Endothelial cell (in vitro differentiated cells): ENCODE measurements at regions not wholly inside any gene's neighbourhood (a gene's known extent, or its start where the extent isn't known, plus 50 kb on each side); places are given as distances from the start of the nearest gene placed in this dataset.

ENCODE experiments used
- DNase-seq: peaks from one replicate; pipeline ENCODE4 v3.0.0; 2021; ENCODE audit warnings: low spot score
- H3K27ac Mint-ChIP-seq: one replicate; pipeline ENCODE4 v1.8.0; 2021; ENCODE audit warnings: mixed read lengths, inconsistent platforms; ENCODE audit not compliant: unreplicated experiment
- H3K27me3 Mint-ChIP-seq: one replicate; pipeline ENCODE4 v1.8.0; 2021; ENCODE audit warnings: mild to moderate bottlenecking, moderate library complexity, mixed read lengths, inconsistent platforms; ENCODE audit not compliant: unreplicated experiment
- H3K36me3 Mint-ChIP-seq: one replicate; pipeline ENCODE4 v1.8.0; 2021; ENCODE audit warnings: mild to moderate bottlenecking, low read depth, mixed read lengths, inconsistent platforms; ENCODE audit not compliant: unreplicated experiment
- H3K4me1 Mint-ChIP-seq: one replicate; pipeline ENCODE4 v1.8.0; 2021; ENCODE audit warnings: mild to moderate bottlenecking, mixed read lengths, inconsistent platforms; ENCODE audit not compliant: unreplicated experiment
- H3K4me3 Mint-ChIP-seq: one replicate; pipeline ENCODE4 v1.8.0; 2021; ENCODE audit warnings: mild to moderate bottlenecking, mixed read lengths, inconsistent platforms; ENCODE audit not compliant: unreplicated experiment
- H3K9me3 Mint-ChIP-seq: one replicate; pipeline ENCODE4 v1.8.0; 2021; ENCODE audit warnings: mixed read lengths, inconsistent platforms; ENCODE audit not compliant: unreplicated experiment
- CTCF ChIP-seq: fragments of 200-600 bp; sonication (generic); IDR thresholded peaks from one replicate; pipeline ENCODE4 v1.5.0; 2021; ENCODE audit warnings: antibody characterized with exemption; ENCODE audit not compliant: unreplicated experiment

- DNase-seq = peak; percentile 38
- H3K4me1 Mint-ChIP-seq = peaks cover 49% of the 10 kb centered on the region
These were observed 146.5 kb downstream of the CCDC34 start for GRCh38 chr11:27216270-27217149.

GRCh38 chr11:27215471-27216269 is 147.3 kb downstream of the CCDC34 start:
- peak; percentile 70 for DNase-seq
- TF ChIP-seq CTCF = no peak
- Mint-ChIP-seq H3K27ac (peak overlapping the region; percentile 75), H3K4me3 (no peak overlapping the region), H3K27me3 (peaks cover 19% of the 10 kb centered on the region), H3K4me1 (peaks cover 50% of the 10 kb centered on the region), H3K36me3 (no peaks in the 10 kb centered on the region), H3K9me3 (no peaks in the 10 kb centered on the region)

More at GRCh38 chr11:27216270-27217149, 146.5 kb downstream of the CCDC34 start:
- no peak overlapping the region for H3K4me3 Mint-ChIP-seq
- peaks cover 19% of the 10 kb centered on the region for H3K27me3 Mint-ChIP-seq
- peak overlapping the region; percentile 75 for H3K27ac Mint-ChIP-seq
- TF ChIP-seq CTCF = no peak
- no peaks in the 10 kb centered on the region for H3K36me3 Mint-ChIP-seq
- no peaks in the 10 kb centered on the region for H3K9me3 Mint-ChIP-seq

- DNase-seq = no peak
- Mint-ChIP-seq H3K9me3 (no peaks in the 10 kb centered on the region), H3K27me3 (peaks cover 19% of the 10 kb centered on the region), H3K36me3 (no peaks in the 10 kb centered on the region), H3K4me3 (no peak overlapping the region), H3K27ac (no peak overlapping the region), H3K4me1 (peaks cover 50% of the 10 kb centered on the region)
- TF ChIP-seq CTCF = no peak
These were observed 148.3 kb downstream of the CCDC34 start for GRCh38 chr11:27214713-27215112.

- Mint-ChIP-seq H3K27ac (no peak overlapping the region), H3K9me3 (no peaks in the 10 kb centered on the region), H3K36me3 (no peaks in the 10 kb centered on the region), H3K4me1 (peaks cover 42% of the 10 kb centered on the region), H3K27me3 (peaks cover 16% of the 10 kb centered on the region), H3K4me3 (no peak overlapping the region)
- no peak for TF ChIP-seq CTCF
- no peak for DNase-seq
These were observed 149.8 kb downstream of the CCDC34 start for GRCh38 chr11:27213232-27213660.
